Astrocyte of the cerebellum (primary cell): ENCODE measurements at regions not wholly inside any gene's neighbourhood (a gene's known extent, or its start where the extent isn't known, plus 50 kb on each side); places are given as distances from the start of the nearest gene placed in this dataset.
"Not testable (repeated sequence)": the region's sequence is repeated elsewhere in the genome, so short reads cannot be mapped to it uniquely, and the experiment has no call there.

Experiments used
- DNase-seq: peaks from one replicate; pipeline ENCODE4 v3.0.0-alpha.2; 2011; ENCODE audit warnings: low read depth
- H3K4me3 ChIP-seq: 2 replicates; pipeline ENCODE4 v1.5.1; 2011; ENCODE audit warnings: mild to moderate bottlenecking, low read depth, low read length, moderate library complexity
- CTCF ChIP-seq: IDR thresholded peaks from 2 replicates; pipeline ENCODE4 v1.5.1; 2012; ENCODE audit warnings: low read length, low read depth, moderate library complexity, mild to moderate bottlenecking; ENCODE audit errors: missing control alignments
- in situ Hi-C: cut with HindIII; loops from 2 replicates; pipeline ENCODE4 v1.10.0; 2017; ENCODE audit warnings: low sequenced_read_pairs

GRCh38 chr2:23050388-23050787 lies 334.6 kb upstream of the KLHL29 start:
- TF ChIP-seq CTCF, result no peak
- H3K4me3 ChIP-seq, result no peak overlapping the region
- no peak for DNase-seq
- in situ Hi-C loops, result no loop called here

DNA sequence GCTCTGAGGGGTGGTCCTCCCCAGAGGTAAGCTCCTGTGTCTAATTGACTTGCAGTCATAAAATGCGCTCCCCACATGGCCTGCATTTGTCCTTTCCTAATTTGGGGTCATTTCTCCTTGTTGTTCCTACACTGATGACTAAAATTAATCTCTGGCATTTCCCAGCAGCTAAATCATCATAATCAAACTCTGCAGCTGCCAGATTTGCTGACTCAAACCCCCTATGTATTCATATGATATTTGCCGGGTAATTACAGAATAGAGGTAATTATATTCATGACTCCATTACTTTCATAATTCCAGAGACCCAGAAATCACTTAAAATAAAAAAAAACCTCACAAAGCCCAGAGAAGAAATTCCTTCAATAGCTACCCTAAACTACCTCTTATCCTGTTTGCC lies 331.4 kb upstream of the KLHL29 start:
- in situ Hi-C loops, result no loop called here
- TF ChIP-seq CTCF, result no peak
- DNase-seq, result no peak
- H3K4me3 ChIP-seq, result no peak overlapping the region

DNA sequence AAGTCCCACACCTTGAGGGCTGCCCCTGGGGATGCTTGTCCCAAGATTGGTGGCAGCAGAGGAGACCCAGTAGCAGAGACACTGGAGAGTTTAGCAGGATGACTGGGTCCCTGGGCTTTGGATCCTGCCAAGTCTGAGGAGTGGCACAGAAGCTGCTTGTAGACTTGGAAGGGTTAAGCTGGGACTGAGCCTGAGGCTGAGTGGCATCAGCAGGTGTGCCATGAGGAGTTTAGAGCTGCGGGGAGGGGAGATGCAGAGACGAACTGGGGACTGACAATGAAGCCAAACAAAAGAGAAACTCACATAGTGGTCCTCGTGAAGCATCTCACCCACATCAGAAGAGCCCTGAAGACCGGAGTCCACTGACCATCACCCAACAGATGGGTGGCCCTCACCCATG lies 329.7 kb upstream of the KLHL29 start:
- in situ Hi-C loops, result no loop called here
- no peak for DNase-seq
- H3K4me3 ChIP-seq, result no peak overlapping the region
- no peak for TF ChIP-seq CTCF

DNA sequence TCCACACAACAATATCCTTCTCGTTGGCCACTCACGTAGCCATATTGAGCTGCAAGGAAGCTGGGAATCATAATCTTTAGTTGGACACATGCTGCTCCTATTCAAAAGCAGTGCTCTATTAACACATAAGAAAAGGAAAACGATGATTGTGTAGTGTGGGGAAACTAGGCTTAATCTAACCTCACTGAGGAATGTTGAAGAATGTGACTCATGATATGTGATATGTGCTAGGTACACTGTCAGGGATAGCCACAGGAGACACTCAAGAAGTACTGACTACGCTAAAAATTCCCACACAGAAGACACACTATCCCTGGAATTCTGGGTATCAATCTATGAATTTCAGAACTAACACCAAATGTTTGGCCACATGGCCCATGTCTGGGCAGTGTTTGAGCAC lies 328.1 kb upstream of the KLHL29 start:
- H3K4me3 ChIP-seq, in situ Hi-C loops, DNase-seq: not testable (repeated sequence)

DNA sequence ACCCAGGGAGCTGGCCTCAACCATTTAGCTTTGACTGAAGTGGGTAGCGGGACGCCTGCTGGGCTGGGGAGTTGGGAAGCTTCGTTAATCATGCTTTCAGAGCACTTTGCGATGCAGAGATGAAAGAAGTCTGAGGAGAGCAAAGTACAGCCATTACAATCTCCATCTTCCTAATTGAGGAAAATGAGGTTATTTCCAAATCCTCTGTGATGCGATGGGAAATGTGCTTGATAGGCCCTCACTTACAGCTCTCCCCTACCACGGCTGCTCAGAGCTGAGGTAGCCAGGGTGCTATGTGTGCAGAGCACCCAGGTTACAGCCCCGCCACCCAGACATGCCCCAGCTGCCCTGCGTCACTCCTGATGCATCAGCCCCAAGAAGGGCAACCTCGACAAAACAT lies 326.5 kb upstream of the KLHL29 start:
- in situ Hi-C loops, result no loop called here
- no peak for DNase-seq
- no peak overlapping the region for H3K4me3 ChIP-seq
- no peak for TF ChIP-seq CTCF

DNA sequence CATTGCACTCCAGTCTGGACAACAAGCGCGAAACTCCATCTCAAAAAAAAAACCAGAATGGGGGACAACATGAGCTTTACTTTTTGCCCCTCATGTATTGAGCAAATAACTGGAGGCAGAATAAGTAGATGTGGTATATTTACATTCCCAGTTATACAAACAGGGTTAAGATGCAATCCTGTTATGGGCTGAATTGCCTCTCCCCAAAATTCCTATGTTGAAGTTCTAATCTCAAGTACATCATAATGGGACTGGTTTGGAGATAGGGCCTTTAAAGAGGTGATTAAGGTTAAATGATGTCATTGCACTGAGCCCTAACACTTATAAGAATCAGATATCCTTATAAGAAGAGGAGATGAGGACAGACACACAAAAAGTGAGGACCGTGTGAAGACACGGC lies 319.8 kb upstream of the KLHL29 start:
- in situ Hi-C loops, result no loop called here
- TF ChIP-seq CTCF, result no peak
- no peak overlapping the region for H3K4me3 ChIP-seq
- no peak for DNase-seq

DNA sequence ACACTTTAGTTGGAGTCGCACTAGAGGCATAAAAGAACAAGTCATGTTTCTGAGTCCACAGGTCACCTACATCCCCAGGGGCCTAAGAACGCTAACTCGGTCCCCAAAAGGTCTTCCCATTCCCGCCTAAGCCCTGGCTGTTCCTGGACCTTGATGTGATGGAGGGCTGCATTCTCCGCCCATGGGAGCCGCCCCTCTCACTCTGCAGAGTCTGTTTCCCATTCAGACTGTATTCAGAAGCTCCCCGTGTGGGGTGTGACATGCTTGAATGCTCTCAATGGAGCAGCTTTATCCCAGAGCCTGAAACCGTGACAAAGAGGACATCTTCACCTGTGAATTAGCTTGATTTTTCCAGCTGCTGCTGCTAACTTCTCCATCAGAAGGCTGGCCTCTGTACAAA lies 319.0 kb upstream of the KLHL29 start:
- no peak overlapping the region for H3K4me3 ChIP-seq
- DNase-seq, result no peak
- in situ Hi-C loops, result no loop called here
- no peak for TF ChIP-seq CTCF
